GM18526 (cell line): ENCODE measurements at regions not wholly inside any gene's neighbourhood (a gene's known extent, or its start where the extent isn't known, plus 50 kb on each side); places are given as distances from the start of the nearest gene placed in this dataset.

Experiments used
- POLR2A ChIP-seq: IDR thresholded peaks from 3 replicates; pipeline ENCODE4 v1.6.1; 2011; ENCODE audit not compliant: insufficient read length; ENCODE audit errors: extremely low read depth

DNA sequence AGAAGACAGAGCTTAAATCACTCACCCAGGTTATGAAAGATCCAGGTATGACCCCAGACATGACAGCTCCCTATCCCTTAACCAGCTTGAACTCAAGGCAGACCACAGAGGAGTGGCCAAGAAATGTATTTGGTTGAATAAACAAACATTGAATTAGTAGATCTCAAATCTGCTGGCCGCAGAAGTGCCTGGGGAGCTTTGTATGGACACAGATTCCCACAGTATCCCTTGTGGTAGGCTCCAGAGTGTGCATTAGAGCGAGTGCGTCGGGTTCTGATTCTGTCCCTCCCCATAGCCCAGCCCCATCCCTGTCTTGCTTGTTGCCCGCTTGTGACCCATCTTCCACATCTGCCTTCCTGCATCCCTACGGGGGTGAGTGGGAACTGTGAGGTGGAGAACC, 118.8 kb upstream of the FOXF1 start:
- no peak for TF ChIP-seq POLR2A

DNA sequence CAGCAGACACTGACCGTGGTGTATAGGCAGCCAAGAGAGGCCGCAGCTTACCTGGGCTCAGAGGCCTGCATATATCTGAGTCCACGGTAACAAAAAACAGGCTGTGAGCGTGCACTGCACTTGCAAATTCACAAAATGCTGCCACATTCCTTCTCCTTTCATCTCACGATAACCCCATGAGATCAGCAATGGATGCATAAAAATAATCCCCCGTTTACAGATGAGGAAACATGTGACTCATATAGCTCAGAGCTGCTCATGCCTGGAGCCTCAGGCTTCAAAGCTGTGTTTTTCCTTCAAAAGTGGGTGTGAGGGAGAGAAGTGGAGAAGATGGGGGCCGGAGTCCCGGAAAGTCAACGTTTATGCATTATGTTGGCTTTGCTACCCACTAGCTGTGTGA, 118.3 kb upstream of the FOXF1 start:
- no peak for TF ChIP-seq POLR2A

DNA sequence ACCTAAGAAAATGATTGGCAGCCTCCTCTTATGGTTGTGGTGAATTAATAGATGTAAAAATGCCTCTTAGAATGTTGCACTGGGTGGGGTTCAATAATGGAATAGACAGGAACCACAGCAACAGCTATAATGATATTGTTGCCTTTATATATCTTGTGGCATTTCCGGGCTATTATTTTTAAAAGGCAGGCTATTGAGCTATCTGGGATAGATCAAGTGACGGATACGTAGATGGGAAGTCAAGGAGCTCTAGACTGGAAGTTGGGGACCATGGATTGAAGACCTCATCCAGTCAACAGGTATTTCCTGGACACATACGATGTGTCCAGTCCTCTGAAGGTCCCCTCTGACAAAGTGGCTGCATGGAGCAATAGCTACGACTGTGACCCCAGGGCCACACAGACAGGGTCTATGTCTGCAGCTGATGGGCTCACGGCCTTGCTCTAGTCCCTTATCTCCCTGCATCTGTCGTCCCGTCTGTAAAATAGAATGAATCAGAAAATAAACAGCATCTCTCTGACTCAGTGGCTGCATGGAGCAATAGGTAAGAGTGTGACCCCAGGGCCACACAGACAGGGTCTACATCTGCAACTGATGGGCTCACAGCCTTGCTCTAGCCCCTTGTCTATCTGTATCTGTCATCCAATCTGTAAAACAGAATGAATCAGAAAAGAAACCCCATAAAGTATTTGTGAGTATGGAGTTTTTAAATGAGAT, 117.7 kb upstream of the FOXF1 start:
- TF ChIP-seq POLR2A = no peak

DNA sequence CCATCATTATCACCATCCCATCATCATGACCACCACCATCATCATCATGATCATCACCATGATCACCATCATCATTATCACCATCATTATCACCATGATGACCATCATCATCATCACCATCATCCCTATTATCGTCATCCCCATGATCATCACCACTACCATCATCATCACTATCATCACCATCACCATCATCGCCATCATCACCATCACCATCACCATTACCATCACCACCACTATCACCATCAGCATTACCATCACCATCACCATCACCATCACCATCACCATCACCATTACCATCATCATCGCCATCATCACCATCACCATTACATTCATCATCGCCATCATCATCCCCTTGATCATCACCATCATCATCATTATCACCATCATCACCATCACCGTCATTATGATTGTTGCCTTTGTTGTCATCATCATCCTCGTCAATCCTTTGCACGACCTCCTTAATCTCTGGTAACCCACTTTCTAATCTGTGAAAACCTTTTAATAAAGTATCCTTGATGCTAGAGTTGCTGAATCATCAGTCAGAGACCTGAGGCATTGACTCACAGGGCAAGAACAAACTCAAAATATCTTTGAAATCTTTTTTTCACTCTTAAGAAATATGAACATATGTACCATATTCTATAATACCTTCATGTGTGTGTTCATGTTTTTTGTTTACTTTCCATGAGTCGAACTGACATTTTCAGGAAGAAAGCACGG, 116.3 kb upstream of the FOXF1 start:
- TF ChIP-seq POLR2A = no peak

DNA sequence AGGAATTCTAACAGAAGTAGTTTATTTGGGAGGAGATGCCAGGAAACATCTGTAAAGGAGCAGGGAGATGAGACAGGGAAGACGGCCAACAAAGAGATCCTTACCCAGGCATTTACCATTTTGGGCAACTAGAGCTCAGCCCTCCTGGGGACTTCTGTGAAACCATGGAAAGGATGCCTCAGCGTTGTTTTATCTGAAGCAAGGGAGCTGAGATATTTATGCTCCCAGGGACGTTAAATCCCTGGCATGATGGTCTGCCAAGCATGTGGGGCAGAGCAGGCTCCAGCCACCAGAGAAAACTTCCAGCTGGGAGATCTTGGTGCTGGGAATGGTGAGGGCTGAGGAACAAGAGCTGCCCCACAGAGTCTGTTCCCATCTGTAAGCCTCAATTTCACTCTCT, 114.8 kb upstream of the FOXF1 start:
- TF ChIP-seq POLR2A = no peak

DNA sequence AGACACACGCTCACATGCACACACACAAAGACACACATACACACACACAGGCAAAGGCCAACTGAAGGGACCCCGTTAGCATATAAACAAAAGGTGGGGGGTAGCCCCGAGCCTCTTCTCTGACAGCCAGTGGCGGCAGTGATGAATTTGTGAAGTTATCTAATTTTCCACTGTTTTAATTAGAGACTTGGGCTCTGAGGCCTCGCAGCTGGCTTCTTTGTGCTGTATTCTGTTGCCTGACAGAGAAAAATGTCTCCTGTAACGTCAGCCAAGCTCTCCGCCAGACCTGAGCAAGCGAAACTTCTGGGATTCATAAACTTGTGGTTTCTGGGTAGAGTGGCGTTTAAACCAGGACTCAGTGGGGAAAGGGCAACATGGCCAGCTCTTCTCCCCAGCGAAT, 113.9 kb upstream of the FOXF1 start:
- TF ChIP-seq POLR2A = no peak

DNA sequence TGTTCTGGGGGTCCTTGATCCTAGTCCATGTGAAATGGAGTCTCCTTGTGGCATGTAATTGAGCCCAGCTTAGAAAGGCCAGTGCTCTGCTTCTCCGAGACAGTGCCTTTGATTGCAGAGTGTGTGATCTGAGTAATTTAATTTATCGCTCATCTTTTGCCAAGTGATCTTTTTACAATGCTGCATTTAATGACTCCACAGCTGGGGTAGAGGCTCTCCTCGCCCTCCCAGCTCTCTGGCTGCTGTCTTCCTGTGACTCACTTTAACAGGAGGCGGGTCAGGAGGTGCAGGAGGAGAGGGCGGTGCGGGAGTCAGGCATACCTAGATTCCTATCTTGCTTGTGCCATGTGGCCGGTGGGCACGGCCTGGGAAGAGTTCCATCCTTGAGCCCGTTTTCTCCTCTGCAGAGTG, 113.4 kb upstream of the FOXF1 start:
- TF ChIP-seq POLR2A = no peak

DNA sequence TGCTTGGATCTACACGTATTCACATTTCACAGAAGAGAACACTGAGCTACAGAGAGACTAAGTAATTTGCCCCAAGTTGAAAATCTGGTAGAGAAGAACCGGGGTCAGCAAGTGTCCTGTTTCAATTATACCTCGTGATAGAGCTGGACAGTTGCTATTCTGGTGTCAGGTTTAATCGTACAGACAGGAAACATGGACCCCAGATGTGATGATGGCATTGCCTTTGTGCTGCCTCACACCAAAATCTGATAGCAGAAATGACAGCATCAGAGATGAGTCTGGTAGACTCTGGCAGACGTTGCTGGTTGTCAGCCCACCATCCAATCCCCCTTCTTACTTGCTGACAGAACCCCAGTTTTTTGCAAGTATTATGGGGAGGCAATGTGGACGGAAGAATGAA, 112.1 kb upstream of the FOXF1 start:
- no peak for TF ChIP-seq POLR2A

DNA sequence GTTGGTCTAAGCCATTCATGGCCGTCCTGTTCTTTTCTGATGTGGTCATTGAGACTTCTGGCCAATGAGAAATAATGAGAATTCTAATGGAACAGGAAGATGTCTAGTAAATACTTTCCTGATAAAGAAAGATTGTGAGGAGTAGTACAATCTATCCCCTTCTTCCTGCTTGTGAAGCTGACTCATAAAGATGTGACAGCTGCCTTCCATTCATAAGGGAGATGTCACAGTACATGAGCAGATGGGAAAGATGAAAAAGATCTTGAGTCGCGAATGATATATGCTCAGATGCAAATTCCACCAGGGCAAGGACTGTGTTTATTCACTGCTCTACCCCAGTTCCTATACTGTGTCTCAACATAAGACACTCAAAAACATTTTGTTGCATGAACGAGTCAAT, 111.7 kb upstream of the FOXF1 start:
- TF ChIP-seq POLR2A = no peak

DNA sequence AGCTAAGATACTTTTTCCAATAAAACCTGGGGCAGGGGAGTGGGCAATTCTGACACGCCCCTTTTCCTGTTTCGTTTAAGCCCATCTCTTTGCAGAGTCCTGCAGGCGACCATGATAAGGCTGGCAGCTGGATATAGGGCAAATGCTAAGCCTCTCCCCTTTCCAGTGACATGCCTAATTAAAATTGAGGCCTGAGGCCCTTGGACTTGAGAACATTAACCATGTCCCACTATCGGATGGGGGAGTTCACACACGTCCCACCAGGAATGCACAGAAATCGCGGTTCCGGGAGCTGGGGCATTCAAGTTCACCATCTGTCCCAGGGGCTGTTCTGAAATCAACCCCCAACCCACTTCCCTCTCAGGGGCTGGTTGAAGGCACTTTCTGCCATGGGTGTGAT, 109.2 kb upstream of the FOXF1 start:
- no peak for TF ChIP-seq POLR2A

DNA sequence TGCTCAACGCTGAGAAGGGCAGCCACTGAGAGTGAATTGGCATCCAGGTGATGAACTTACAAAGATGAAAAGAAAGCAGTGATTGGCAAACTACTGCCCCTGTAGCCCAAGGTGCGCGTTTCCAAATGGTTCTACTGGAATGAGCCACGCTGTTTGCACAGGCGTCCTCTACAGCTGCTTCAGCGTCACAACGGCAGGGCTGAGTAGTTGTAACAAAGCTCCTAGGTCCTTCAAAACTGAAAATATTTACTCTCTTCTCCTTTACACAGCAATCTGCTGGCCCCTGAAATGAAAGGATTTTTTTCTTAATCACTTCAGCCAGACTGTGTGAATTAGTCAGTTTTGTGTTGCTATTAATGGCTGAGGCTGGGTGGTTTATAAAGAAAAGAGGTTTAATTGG, 107.2 kb upstream of the FOXF1 start:
- TF ChIP-seq POLR2A = no peak

DNA sequence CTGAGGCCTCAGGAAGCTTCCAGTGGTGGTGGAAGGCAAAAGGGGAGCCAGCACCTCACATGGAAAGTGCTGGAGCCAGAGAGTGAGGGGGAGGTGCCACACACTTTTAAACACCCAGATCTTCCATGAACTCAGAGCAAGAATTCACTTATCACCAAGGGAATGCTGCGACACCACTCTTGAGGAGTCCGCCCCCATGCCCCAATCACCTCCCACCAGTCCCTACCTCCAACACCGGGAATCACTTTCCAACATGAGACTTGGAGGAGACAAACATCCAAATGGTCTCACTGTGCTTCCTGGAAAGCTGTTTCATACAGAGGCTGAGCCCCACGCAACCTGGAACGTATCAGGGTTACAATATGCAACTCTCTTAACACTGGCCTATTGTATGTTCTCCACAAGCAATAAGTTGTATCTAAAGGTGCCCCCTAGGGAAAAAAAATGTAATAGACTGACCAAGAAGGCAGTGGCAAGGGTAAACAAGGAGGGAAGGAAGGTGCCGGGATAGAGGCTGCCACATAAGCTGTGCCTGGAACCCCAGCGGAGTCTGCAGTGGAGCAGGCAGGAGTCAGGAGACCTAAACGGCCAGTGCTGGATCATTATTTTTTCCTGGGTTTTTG, 106.7 kb upstream of the FOXF1 start:
- no peak for TF ChIP-seq POLR2A

DNA sequence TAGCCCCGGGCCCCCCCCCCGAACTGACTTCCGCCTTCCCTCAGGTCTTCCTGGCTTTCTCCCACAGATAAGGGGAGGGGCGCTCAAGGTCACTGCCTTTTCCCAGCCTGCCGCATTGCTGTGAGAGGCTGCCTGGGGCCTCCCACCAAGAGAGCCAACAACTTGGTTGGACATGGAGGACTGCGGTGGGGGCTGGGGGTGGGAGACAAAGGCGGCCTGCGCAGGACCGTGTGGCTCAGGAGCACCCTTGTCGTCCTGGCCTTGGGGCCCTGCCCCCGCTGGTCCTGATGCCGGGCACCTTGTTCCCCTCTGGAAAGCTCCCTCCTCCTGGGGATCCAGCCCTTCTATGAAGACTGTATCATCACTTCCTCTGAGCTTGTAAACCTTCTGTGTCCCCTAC, 105.6 kb upstream of the FOXF1 start:
- TF ChIP-seq POLR2A = no peak

DNA sequence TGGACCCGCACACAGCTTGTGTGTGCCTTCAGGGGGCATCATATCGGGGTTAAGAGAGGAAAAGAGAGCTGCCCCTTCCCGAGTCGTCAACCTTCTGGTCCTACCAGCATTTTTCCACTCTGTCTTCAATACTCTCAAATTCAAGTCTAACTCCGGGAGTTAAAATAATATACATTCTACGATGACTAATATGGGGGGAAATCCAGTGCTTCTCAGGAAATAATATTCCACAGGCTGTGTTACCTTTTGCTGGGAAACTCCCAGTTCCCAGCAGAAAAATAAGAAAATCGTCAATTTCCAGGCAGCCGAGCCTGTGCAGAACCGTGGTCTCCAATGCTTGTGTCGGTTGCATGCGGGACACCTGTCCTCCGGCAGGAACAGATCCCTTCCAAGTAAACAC, 105.0 kb upstream of the FOXF1 start:
- no peak for TF ChIP-seq POLR2A

DNA sequence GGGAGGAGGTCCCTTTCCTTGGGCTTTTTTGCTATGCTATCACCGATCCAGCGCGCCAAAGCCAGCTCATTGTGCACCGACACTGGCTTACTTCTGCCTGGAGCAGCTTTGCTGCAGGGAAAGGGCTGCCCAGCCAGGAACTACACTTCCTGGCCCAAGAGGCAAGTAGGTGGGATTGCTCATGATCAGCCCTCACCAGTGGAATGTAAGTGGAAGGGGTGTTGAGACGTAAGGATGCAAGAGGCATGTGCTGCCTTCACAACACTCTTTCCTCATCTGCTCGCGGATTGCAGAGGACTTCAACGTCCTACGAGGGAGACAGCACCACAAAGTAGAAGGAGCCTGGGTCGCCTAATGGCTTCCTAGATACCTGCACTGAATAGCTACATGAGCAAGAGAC, 104.3 kb upstream of the FOXF1 start:
- TF ChIP-seq POLR2A = no peak

DNA sequence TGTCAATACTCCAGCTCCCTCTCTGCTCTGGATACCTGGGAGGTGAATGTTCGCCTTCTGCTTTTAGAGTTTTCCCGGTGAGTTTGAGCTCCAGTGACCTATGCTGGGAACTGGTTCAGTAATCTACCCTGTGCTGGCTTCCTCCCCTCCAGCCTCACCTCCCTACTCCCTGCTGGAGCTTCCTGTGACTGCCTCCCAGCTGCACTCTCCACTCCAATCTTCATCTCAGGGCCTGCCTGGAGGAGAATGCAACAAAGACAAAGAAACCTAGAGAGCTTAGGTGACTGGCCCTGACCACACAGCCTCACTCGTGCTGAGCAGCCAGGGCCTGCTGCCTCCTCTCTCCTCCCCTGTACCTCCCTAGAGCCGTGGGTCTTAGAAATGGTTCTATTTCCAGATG, 101.6 kb upstream of the FOXF1 start:
- no peak for TF ChIP-seq POLR2A

DNA sequence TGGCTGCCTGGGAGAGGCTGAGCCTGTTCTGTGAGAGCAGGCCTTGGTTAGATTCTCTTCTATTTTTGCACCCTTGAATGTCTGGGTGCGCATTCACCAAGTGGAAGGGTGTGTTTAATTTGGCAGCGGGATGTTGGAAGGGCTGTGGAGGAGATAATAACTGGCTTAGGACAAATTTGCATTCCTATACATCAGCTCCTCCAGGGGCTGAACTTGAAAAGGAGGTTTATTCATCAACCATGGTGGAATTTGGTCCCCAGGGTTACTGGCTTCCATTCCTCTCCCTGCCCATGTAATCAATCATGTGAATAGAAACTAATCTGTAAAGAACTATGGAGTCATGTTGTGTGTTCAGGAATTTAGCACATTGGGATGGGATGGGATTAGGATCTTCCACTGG, 100.2 kb upstream of the FOXF1 start:
- TF ChIP-seq POLR2A = no peak

DNA sequence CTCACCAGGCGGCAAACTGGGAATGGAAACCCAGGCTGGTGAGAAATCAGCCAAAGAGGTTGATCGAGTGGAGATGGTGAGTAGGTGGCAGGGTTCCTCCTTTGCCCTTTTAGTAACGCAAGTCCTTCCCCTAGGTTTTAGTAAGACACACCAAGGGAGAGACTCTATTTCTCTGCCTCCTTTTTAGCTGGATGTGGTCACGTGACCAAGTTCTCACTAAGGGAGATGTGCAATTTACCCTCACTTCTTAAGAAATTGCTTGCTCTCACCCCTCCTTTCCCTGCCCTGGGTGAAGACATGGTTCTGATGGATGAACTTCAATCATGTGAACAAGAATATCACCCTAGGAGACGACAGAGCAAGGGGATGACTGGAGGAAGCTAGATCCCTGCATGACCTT, 99.8 kb upstream of the FOXF1 start:
- TF ChIP-seq POLR2A = no peak
